HG02759 (cell line): ENCODE measurements at regions not wholly inside any gene's neighbourhood (a gene's known extent, or its start where the extent isn't known, plus 50 kb on each side); places are given as distances from the start of the nearest gene placed in this dataset.

Experiments
- ATAC-seq: cut with Tn5 transposase; IDR thresholded peaks from one replicate; pipeline ENCODE4 v1.9.1; 2021; ENCODE audit warnings: mild to moderate bottlenecking, moderate library complexity; ENCODE audit not compliant: unreplicated experiment

DNA sequence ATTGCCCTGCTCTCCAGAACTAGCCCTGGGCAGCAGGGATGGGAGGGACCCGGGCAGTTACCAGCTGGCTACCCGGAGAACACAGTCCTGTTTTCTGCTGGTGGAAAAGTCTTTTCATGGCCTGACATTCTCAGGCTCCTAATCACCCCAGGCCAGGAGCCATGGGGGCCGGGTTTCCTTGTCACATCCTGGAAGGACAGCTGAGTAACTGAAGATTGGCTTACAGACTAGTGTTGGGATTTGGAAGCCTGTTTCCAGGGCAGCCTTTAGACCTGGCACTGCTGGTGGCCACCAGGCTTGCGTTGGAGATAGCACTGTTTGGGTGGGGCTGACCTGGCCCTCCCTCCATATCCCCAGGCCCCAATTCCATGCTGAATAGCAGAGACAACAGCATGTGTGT, 349.0 kb downstream of the CTTN start:
- no peak for ATAC-seq

- no peak for ATAC-seq
Measured at GRCh38 chr11:70747921-70748320, 349.6 kb downstream of the CTTN start.

GRCh38 chr11:70751142-70751734, 352.9 kb downstream of the CTTN start:
- ATAC-seq = no peak

- peak; percentile 58 for ATAC-seq
Measured at GRCh38 chr11:70755410-70756158, 357.3 kb downstream of the CTTN start.

DNA sequence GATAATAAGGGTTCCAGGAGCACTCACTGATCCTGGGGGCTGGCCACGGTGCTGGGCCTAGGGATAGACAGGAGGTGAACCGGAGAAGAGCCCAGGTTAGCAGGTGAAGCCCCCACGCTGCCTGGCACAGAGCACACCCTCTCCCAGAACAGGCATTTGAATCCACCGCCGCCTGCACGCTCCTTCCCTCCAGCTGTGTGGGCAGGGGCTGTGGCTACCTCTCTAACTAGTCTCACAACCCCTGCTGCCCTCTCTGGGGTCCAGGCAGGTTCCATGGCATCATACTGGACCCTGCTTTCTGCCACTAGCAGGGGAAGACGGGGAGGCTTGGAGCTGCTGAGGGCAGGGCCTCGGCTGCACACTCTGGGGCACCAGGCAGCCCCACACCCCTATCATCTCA, 358.0 kb downstream of the CTTN start:
- ATAC-seq = no peak

DNA sequence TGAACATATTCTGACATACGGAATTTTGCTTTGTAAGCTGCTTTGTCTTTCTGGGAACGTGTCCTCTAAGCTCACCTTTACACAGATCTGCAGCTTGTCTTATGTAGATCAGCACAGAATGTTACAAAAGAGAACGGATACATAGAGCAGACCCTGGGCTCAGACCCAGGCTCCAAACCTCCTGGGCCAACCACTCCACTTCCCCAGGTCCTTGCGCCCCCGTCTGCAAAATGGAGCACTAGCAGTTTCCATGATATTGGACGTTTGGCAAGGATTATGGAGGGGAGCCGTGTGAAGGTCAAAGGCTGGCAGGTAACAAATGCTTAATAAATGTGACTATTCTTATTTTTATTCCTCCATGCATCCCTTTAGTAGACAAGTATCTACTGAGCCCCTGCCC, 358.4 kb downstream of the CTTN start:
- ATAC-seq = no peak

DNA sequence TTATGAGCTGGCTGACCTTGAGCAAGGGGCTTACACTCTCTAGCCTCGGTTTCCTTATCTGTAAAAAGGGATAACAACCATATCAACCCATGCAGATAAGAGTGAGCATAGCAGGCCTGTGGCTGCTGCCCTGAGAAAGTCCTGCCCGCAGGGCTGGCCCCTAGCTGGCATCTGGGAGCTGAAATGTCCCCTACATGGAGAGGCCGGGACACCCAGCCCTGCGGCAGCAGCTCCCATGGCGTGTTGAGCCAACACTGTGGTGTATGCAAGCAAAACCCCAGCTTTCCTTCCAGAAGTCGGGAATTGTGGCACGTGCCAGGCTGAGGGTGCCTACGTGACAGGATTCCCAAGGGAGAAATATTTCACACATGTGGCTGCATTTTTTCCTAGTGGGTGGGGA, 358.9 kb downstream of the CTTN start:
- ATAC-seq = no peak

DNA sequence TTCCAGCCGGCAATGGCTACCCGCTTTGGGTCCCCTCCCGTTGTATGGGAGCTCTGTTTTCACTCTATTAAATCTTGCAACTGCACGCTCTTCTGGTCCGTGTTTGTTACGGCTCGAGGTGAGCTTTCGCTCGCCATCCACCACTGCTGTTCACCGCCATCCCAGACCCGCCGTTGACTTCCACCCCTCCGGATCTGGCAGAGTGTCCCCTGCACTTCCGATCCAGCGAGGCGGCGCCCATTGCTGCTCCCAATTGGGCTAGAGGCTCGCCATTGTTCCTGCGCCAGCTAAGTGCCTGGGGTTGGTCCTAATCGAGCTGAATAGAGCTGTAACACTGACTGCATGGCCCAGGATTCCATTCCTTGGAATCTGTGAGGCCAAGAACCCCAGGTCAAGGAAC, 359.9 kb downstream of the CTTN start:
- no peak for ATAC-seq

- ATAC-seq = no peak
Measured at GRCh38 chr11:70759846-70760245, 361.5 kb downstream of the CTTN start.

DNA sequence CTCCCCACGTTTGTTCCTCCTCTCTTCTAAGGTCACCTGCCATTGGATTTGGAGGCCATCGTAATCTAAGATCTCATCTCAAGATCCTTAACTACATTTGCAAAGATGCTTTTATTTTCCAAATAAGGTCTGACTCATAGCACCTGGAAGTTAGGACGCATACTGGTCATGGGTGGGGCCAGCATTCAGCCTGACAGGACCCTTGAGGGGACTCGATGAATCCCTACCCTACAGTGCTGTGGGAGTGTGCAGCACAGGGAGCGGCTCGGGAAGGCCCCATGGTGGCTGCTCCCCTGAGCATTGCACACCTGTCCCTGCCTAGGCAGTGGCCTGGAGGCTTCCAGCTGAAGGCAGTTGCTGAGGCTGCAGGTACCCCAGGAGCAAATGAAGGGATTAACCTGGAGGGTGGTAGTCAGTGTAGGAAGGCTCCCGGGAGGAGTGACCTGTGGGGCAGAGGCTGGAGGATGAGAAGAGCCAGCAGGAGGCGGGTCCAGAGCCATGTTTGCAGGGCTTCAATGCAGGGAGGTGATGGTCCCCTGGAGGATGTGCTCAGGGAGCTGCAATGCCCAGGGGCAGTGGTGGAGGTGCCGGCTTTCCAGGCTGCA, 362.2 kb downstream of the CTTN start:
- ATAC-seq = no peak

DNA sequence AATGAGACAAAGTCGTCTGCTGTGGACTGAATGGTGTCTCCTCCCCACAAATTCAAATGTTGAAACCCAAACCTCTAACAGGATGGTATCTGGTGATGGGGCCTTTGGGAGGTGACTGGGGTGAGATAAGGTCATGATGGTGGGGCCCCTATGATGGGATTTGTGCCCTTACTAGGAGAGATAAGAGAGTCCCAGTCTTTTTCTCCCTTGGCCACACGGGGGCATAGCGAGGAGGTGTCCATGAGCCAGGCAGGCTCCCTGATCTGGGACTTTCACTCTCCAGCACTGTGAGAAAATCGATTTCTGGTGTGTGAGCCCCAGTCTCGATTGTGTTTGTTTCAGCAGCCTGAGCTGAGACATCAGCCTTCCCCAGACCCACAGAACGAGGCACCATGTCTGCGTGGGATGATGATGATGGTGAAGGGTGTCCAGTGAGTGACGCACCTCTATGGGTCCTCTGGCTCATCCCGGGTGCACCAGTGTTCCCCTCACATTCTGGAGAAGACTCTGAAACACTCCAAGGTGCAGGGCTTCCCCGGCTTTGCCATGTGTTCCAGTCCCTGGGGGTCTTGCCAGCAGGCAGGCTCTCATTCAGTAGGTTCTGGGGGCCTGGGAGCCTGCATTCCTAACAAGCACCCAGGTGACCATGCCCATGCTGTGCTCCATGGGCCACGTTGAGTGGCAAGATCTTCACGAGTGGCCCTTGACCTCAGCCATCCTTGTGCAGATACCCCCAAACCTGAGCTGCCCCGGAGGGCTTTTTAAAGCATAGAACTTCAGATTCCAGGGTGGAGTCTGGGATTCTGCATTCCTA, 363.0 kb downstream of the CTTN start:
- no peak for ATAC-seq

- no peak for ATAC-seq
Measured at GRCh38 chr11:70761908-70762337, 363.6 kb downstream of the CTTN start.

GRCh38 chr11:70762810-70763209, 364.5 kb downstream of the CTTN start:
- ATAC-seq = no peak

- ATAC-seq = no peak
Measured at GRCh38 chr11:70763606-70764005, 365.3 kb downstream of the CTTN start.

DNA sequence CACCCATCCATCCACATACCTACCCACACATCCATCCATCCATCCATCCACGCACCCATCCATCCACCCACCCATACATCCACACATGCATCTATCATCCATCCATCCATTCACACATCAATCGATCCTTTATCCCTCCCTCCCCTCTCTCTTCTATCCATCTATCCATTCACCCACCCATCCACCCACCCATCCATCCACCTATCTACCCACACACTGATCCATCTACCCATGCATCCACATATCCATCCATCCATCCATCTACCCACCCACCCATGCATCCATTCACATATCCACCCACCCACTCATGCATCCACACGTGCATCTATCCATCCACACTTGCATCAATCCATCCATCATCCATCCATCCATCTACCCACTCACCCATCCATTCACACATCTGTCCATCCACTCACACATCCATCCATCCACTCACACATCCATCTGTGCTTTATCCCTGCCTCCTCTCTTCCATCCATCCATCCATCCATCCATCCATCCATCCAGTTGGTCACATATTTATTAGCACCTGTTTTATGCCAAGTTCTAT, 366.1 kb downstream of the CTTN start:
- no peak for ATAC-seq

DNA sequence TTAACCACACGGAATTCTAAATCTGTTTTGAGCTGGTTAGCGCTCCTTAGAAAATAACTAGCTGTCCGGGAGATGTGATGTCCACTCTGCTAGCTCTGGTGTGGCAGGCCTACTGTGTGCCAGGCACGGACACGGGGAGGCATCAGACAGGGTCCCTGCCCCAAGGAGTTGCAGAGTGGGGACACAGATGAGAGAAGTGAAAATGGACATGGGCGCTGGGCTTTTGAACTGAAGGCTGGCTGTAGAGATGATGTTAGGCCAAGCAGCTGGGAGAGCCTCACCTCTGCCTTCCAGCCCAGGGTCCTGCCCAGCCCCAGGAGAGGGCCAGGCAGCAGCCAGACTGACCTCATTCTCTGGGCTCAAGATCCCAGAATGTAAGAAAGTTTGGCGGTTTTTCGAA, 368.6 kb downstream of the CTTN start:
- ATAC-seq = no peak

DNA sequence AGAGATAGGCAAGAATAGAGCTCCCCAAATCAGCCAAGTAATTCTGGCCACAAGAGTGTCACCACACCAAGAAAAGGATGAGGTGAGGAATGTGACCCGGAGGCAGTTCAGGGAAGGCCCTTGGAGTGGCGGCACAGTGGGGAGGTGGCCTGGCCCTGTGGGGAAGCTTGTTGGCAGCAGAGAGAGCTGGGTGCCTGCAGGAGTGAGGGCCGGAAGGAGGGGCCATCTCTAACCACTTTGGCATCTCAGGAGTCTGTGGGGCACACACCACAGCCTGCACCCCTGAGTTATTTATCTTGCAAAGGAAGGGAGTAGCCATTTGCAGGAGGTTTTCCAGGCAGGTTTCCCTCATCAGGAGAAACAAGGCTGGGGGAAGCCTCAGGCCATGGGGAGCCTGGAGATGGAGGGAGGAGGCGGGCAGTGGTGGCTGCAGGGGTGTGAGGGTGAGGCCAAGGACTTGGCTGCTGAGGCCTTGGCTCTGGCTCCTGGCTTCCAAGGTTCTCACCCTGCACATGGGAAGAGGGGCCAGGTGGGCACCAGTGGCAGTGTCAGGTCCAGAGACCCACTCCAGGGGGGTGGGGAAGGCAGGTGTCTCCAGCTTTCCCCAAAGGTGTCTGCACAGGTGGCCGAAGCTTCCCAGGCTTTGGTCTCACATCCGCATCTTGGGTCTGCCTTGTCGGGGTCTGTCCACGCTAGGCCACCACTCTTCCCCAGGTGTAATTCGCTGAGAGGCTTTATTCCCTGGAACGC, 370.2 kb downstream of the CTTN start:
- ATAC-seq = no peak

DNA sequence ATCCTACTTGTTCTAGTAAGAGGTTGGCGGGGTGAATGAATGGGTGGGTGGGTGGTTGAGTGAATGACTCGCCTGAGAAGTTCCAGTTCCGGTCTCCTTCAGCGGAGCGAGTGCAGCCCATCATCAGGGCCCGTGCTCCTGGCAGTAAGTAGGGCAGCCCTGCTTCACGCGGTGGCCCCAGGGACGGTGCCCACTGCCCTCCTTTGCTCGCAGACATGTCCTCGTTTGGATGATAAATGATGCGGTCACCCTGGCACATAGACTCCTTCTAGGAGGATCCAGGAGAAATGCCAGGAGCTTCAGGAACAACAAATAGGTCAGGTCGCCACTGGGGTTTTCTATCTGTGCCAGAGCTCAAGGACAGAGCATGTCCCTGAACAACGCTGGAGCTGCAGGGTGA, 370.8 kb downstream of the CTTN start:
- no peak for ATAC-seq

DNA sequence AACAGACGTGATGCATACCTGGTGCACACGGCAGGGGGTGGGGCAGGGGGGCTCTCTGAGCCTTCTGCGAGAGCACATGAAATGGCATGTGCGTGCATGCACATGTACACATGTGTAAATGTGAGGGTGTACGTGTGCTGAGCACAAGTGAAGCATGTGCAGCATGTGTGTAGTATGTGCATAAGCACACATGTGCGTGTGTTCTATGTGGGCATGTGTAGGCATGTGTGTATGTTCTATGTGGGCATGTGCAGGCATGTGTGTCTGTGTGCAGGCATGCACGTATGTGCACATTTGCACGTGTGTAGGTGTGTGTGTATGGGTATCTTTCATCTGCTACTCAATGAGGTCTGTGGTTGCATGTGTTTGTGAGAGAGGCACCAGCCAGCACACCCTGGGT, 371.2 kb downstream of the CTTN start:
- no peak for ATAC-seq

GRCh38 chr11:70771099-70771885, 373.0 kb downstream of the CTTN start:
- ATAC-seq = no peak
